ENCODE measurements at regions not wholly inside any gene's neighbourhood (a gene's known extent, or its start where the extent isn't known, plus 50 kb on each side); places are given as distances from the start of the nearest gene placed in this dataset.

GRCh38 chr3:35422836-35423601 lies 216.3 kb upstream of the ARPP21 start:
- no peak for TF ChIP-seq CTCF (IDR thresholded peaks at IDR 0.05; ENCODE audit: insufficient read depth, low read length, poor library complexity, severe bottlenecking)
- no peak for TF ChIP-seq EZH2phosphoT487 (conservative IDR thresholded peaks at IDR 0.05; ENCODE audit: low read length)
